H1 (cell line): ENCODE measurements at regions not wholly inside any gene's neighbourhood (a gene's known extent, or its start where the extent isn't known, plus 50 kb on each side); places are given as distances from the start of the nearest gene placed in this dataset.

Experiments used
- CTCF ChIA-PET: fragments of 300-600 bp; sonication (Branson Sonifier 250); formaldehyde crosslinking; loops from one replicate; lab custom pipeline; 2021; ENCODE audit not compliant: partially characterized antibody; lab: Charles Lee
- POLR2A ChIA-PET: fragments of 300-600 bp; sonication (Branson Sonifier 250); formaldehyde crosslinking; loops from one replicate; lab custom pipeline; 2021; ENCODE audit warnings: inconsistent platforms; ENCODE audit not compliant: partially characterized antibody; lab: Charles Lee
- DNase-seq, 2 experiments: peaks; one replicate each; pipeline versions ENCODE4 v3.0.0 to v3.0.0-alpha.2; 2010 to 2022; ENCODE audit warnings: low spot score in 2 of 2, low read depth in 1 of 2, mixed read lengths in 1 of 2
- FAIRE-seq: peaks from 2 replicates; lab custom pipeline; 2011; peaks lifted over from hg19 to GRCh38; lab: Jason Lieb, UNC
- H2AFZ ChIP-seq: 2 replicates; pipeline ENCODE4 v1.8.1; 2012; ENCODE audit warnings: low read length, inconsistent platforms
- H2AK5ac ChIP-seq: 2 replicates; pipeline ENCODE4 v1.6.1; 2013; ENCODE audit warnings: low read depth, low read length
- H2BK120ac ChIP-seq: replicated peaks from 2 replicates; pipeline ENCODE3; 2013; ENCODE audit warnings: low read depth, low read length, inconsistent platforms
- H2BK12ac ChIP-seq: 2 replicates; pipeline ENCODE4 v1.6.1; 2013; ENCODE audit warnings: low read depth, low read length
- H2BK15ac ChIP-seq: 2 replicates; pipeline ENCODE4 v1.6.1; 2013; ENCODE audit warnings: low read length
- H2BK20ac ChIP-seq: 2 replicates; pipeline ENCODE4 v1.6.1; 2013; ENCODE audit warnings: low read length
- H2BK5ac ChIP-seq: 2 replicates; pipeline ENCODE4 v1.6.1; 2013; ENCODE audit warnings: low read depth, low read length
- H3K14ac ChIP-seq: 2 replicates; pipeline ENCODE4 v1.6.1; 2013; ENCODE audit warnings: inconsistent platforms; ENCODE audit not compliant: insufficient read length
- H3K18ac ChIP-seq: 2 replicates; pipeline ENCODE4 v1.6.1; 2013; ENCODE audit warnings: low read length; ENCODE audit errors: extremely low read depth
- H3K23ac ChIP-seq: 2 replicates; pipeline ENCODE4 v1.6.1; 2013; ENCODE audit warnings: inconsistent platforms; ENCODE audit not compliant: insufficient read length
- H3K23me2 ChIP-seq: 2 replicates; pipeline ENCODE4 v1.6.1; 2013; ENCODE audit warnings: low read depth, low read length
- H3K27ac ChIP-seq: 2 replicates; pipeline ENCODE4 v1.6.1; 2011; ENCODE audit warnings: low read depth, low read length, inconsistent platforms
- H3K27me3 ChIP-seq, 4 experiments: replicated peaks in 1 of 4; 1 replicate in 1 of 4; 2 replicates in 3 of 4; pipeline versions ENCODE4 v1.6.1 to v1.8.1; 2011 to 2013; ENCODE audit warnings: low read length in 3 of 4, mild to moderate bottlenecking in 3 of 4, inconsistent platforms in 2 of 4, mixed read lengths in 2 of 4, moderate library complexity in 1 of 4; ENCODE audit not compliant: control insufficient read depth in 3 of 4, insufficient read depth in 3 of 4; ENCODE audit errors: extremely low read depth in 1 of 4
- H3K36me3 ChIP-seq, 4 experiments: 2 replicates each; pipeline versions ENCODE4 v1.6.1 to v1.8.1; 2011 to 2013; ENCODE audit warnings: mild to moderate bottlenecking in 4 of 4, low read length in 3 of 4, moderate library complexity in 2 of 4, control low read depth in 1 of 4, inconsistent platforms in 1 of 4; ENCODE audit not compliant: insufficient read depth in 4 of 4, control insufficient read depth in 2 of 4
- H3K4ac ChIP-seq: replicated peaks from 2 replicates; pipeline ENCODE3; 2013; ENCODE audit warnings: low read length, low read depth, mixed read lengths, inconsistent platforms; ENCODE audit not compliant: insufficient read length
- H3K4me1 ChIP-seq, 4 experiments: replicated peaks in 1 of 4; 1 replicate in 1 of 4; 2 replicates in 3 of 4; pipeline versions ENCODE4 v1.6.1 to v1.8.1; 2011 to 2013; ENCODE audit warnings: low read length in 3 of 4, inconsistent platforms in 2 of 4, mixed read lengths in 1 of 4; ENCODE audit not compliant: insufficient read depth in 4 of 4, control insufficient read depth in 3 of 4
- H3K4me2 ChIP-seq, 2 experiments: 2 replicates each; pipeline versions ENCODE4 v1.6.1 to v1.8.1; 2011 to 2013; ENCODE audit warnings: low read depth in 2 of 2, low read length in 2 of 2, control low read depth in 1 of 2, inconsistent platforms in 1 of 2, mild to moderate bottlenecking in 1 of 2; ENCODE audit not compliant: insufficient read depth in 1 of 2
- H3K4me3 ChIP-seq, 4 experiments: fragments of 200-600, 300-600 bp in 1 of 4; sonication (generic), shearing (Covaris generic), sonication (Bioruptor Twin) in 1 of 4; 2 replicates each; pipeline versions ENCODE4 v1.5.1 to v1.8.1; 2011 to 2016; ENCODE audit warnings: low read length in 4 of 4, low read depth in 3 of 4, control low read depth in 2 of 4, inconsistent platforms in 2 of 4, mild to moderate bottlenecking in 2 of 4, mixed read lengths in 1 of 4, moderate library complexity in 1 of 4; ENCODE audit not compliant: insufficient read depth in 2 of 4; ENCODE audit errors: extremely low read depth in 1 of 4
- H3K56ac ChIP-seq: replicated peaks from 2 replicates; pipeline ENCODE3; 2013; ENCODE audit warnings: low read depth, mild to moderate bottlenecking, mixed read lengths, low read length, inconsistent platforms; ENCODE audit not compliant: insufficient read length
- H3K79me1 ChIP-seq: 2 replicates; pipeline ENCODE4 v1.6.1; 2013; ENCODE audit warnings: low read depth, low read length, control low read depth
- H3K79me2 ChIP-seq, 2 experiments: 2 replicates each; pipeline versions ENCODE4 v1.6.1 to v1.8.1; 2012 to 2013; ENCODE audit warnings: low read length in 2 of 2, mild to moderate bottlenecking in 2 of 2, inconsistent platforms in 1 of 2; ENCODE audit not compliant: insufficient read depth in 2 of 2, control insufficient read depth in 1 of 2
- H3K9ac ChIP-seq, 4 experiments: replicated peaks in 1 of 4; 1 replicate in 1 of 4; 2 replicates in 3 of 4; pipeline versions ENCODE4 v1.6.1 to v1.8.1; 2011 to 2013; ENCODE audit warnings: low read depth in 3 of 4, low read length in 3 of 4, control low read depth in 2 of 4, mild to moderate bottlenecking in 2 of 4, moderate library complexity in 2 of 4, inconsistent platforms in 1 of 4; ENCODE audit errors: extremely low read depth in 1 of 4
- H3K9me3 ChIP-seq, 2 experiments: 2 replicates each; pipeline versions ENCODE4 v1.6.1 to v1.8.1; 2012 to 2013; ENCODE audit warnings: mild to moderate bottlenecking in 2 of 2, moderate library complexity in 2 of 2, control low read depth in 1 of 2, inconsistent platforms in 1 of 2, low read depth in 1 of 2, low read length in 1 of 2, mixed read lengths in 1 of 2; ENCODE audit not compliant: insufficient read depth in 2 of 2
- H4K20me1 ChIP-seq, 2 experiments: replicated peaks in 1 of 2; 2 replicates each; pipeline versions ENCODE3 to v1.8.1; 2011 to 2013; ENCODE audit warnings: inconsistent platforms in 2 of 2, low read length in 2 of 2, mild to moderate bottlenecking in 1 of 2; ENCODE audit not compliant: insufficient read depth in 2 of 2, control insufficient read depth in 1 of 2
- H4K5ac ChIP-seq: 2 replicates; pipeline ENCODE4 v1.6.1; 2013; ENCODE audit warnings: low read length, low read depth, mixed read lengths, inconsistent platforms; ENCODE audit not compliant: insufficient read length
- H4K8ac ChIP-seq: 2 replicates; pipeline ENCODE4 v1.8.0; 2013; ENCODE audit warnings: mild to moderate bottlenecking, moderate library complexity, low read length, inconsistent platforms; ENCODE audit not compliant: insufficient read depth; ENCODE audit errors: extremely low read depth
- H4K91ac ChIP-seq: replicated peaks from 2 replicates; pipeline ENCODE3; 2013; ENCODE audit warnings: low read length, mixed read lengths, inconsistent platforms; ENCODE audit not compliant: insufficient read length
- CBX5 ChIP-seq: fragments of 300-800, 300-1000 bp; sonication (generic); IDR thresholded peaks from 2 replicates; pipeline ENCODE4 v1.7.1; 2016; ENCODE audit warnings: antibody characterized with exemption, low read length, low read depth
- CEBPB ChIP-seq: IDR thresholded peaks from 2 replicates; pipeline ENCODE4 v1.6.1; 2012; ENCODE audit warnings: low read depth, low read length
- CHD2 ChIP-seq: IDR thresholded peaks from 2 replicates; pipeline ENCODE4 v1.6.1; 2012; ENCODE audit warnings: low read length, improper control_type of control experiment
- CTBP2 ChIP-seq: IDR thresholded peaks from 2 replicates; pipeline ENCODE4 v1.7.0; 2011; ENCODE audit warnings: borderline replicate concordance, mild to moderate bottlenecking, moderate library complexity, mixed read lengths, low read length; ENCODE audit not compliant: insufficient read depth, insufficient read length
- E2F6 ChIP-seq: IDR thresholded peaks from 2 replicates; pipeline ENCODE4 v1.6.1; 2012; ENCODE audit warnings: inconsistent platforms
- EZH2 ChIP-seq: fragments of 200-600 bp; sonication (generic); IDR thresholded peaks from 2 replicates; pipeline ENCODE4 v1.7.1; 2012; ENCODE audit warnings: low read depth, mild to moderate bottlenecking, moderate library complexity, low read length, inconsistent platforms; ENCODE audit not compliant: severe bottlenecking
- HDAC6 ChIP-seq: IDR thresholded peaks from one replicate; pipeline ENCODE4 v1.7.1; 2012; ENCODE audit warnings: low read depth, mild to moderate bottlenecking, inconsistent platforms, low read length, moderate library complexity
- JUN ChIP-seq: IDR thresholded peaks from 2 replicates; pipeline ENCODE4 v1.6.1; 2011; ENCODE audit warnings: low read depth, mild to moderate bottlenecking, improper control_type of control experiment, low read length
- KDM4A ChIP-seq: IDR thresholded peaks from one replicate; pipeline ENCODE4 v1.7.1; 2012; ENCODE audit warnings: low read depth, mild to moderate bottlenecking, moderate library complexity, low read length, inconsistent platforms; ENCODE audit not compliant: severe bottlenecking
- NRF1 ChIP-seq: IDR thresholded peaks from 2 replicates; pipeline ENCODE4 v1.6.1; 2011; ENCODE audit warnings: mild to moderate bottlenecking, low read depth, low read length, improper control_type of control experiment
- POU5F1 ChIP-seq: IDR thresholded peaks from 2 replicates; pipeline ENCODE4 v1.6.1; 2011; ENCODE audit warnings: low read depth, mild to moderate bottlenecking, low read length, moderate library complexity
- RXRA ChIP-seq: IDR thresholded peaks from 2 replicates; pipeline ENCODE4 v1.6.1; 2011; ENCODE audit warnings: low read depth, mild to moderate bottlenecking, low read length, moderate library complexity; ENCODE audit not compliant: insufficient read depth
- SP1 ChIP-seq: IDR thresholded peaks from 2 replicates; pipeline ENCODE4 v1.6.1; 2011; ENCODE audit warnings: low read depth, low read length
- TAF7 ChIP-seq: optimal IDR thresholded peaks from 2 replicates; pipeline ENCODE3; 2011; ENCODE audit warnings: low read depth, mild to moderate bottlenecking, inconsistent platforms, low read length, moderate library complexity, borderline replicate concordance
- ZNF274 ChIP-seq: IDR thresholded peaks from 2 replicates; pipeline ENCODE4 v1.7.0; 2012; ENCODE audit warnings: low read length, borderline replicate concordance; ENCODE audit errors: extremely low read depth
- WGBS, 2 experiments: shearing (Covaris generic) in 1 of 2; methylation state at CpG; one replicate each; pipeline versions ENCODE4 v1.1.6 to v1.1.7; 2013 to 2015; ENCODE audit warnings: low lambda C conversion rate in 2 of 2, mixed read lengths in 2 of 2, inconsistent platforms in 1 of 2, low coverage in 1 of 2, missing lambda C conversion rate in 1 of 2; ENCODE audit not compliant: insufficient replicate concordance in 2 of 2, insufficient coverage in 1 of 2, insufficient read length in 1 of 2; ENCODE audit errors: extremely low coverage in 1 of 2, missing lambda C conversion rate in 1 of 2; 5-methylcytosine and 5-hydroxymethylcytosine counted together

GRCh38 chr2:230648356-230648755, 64.3 kb upstream of the CAB39 start:
- CTCF ChIA-PET = interaction anchor here (1.0 to 1.2 kb wide), 3 partner anchors 9 to 161 kb away, joined by 3 to 6 read pairs (median 3); no protein-coding TSS in a partner anchor
- H3K4me1 ChIP-seq = no peaks in the 10 kb centered on the region
- H2BK15ac ChIP-seq = no peak overlapping the region
- H2BK12ac ChIP-seq = no peak overlapping the region
- H3K9me3 ChIP-seq = no peaks in the 10 kb centered on the region
- H3K27me3 ChIP-seq = no peaks in the 10 kb centered on the region
- H3K14ac ChIP-seq = no peak overlapping the region
- H3K36me3 ChIP-seq = no peaks in the 10 kb centered on the region
- no peak overlapping the region for H4K8ac ChIP-seq
- no peaks in the 10 kb centered on the region for H4K20me1 ChIP-seq
- no peak overlapping the region for H4K91ac ChIP-seq
- no peaks in the 10 kb centered on the region for H3K79me2 ChIP-seq
- H3K4me3 ChIP-seq = no peak overlapping the region
- no peak overlapping the region for H2AFZ ChIP-seq
- FAIRE-seq (no peak), DNase-seq (no peak)
- H4K5ac ChIP-seq = no peak overlapping the region
- H3K27ac ChIP-seq = no peak overlapping the region
- no peak overlapping the region for H2BK20ac ChIP-seq
- H3K23ac ChIP-seq = no peak overlapping the region
- WGBS, 2 experiments = 95% methylated on average over 8 of the region's 8 CpGs; no CpG with 5 or more reads in 1 of the 2 experiments
- H3K23me2 ChIP-seq = no peaks in the 10 kb centered on the region
- H3K4ac ChIP-seq = no peak overlapping the region
- no peak overlapping the region for H3K18ac ChIP-seq
- H2BK120ac ChIP-seq = no peak overlapping the region
- H3K56ac ChIP-seq = no peak overlapping the region
- H3K79me1 ChIP-seq = no peaks in the 10 kb centered on the region
- no peak overlapping the region for H2BK5ac ChIP-seq
- no peak overlapping the region for H3K4me2 ChIP-seq
- POLR2A ChIA-PET = no interaction called here
- no peak overlapping the region for H3K9ac ChIP-seq
- no peak overlapping the region for H2AK5ac ChIP-seq
- TF ChIP-seq JUN (no peak), CTBP2 (no peak), NRF1 (no peak), HDAC6 (no peak), CBX5 (no peak), EZH2 (no peak), SP1 (no peak), CHD2 (no peak), POU5F1 (no peak), RXRA (no peak), ZNF274 (no peak), CEBPB (no peak), E2F6 (no peak), KDM4A (no peak), TAF7 (no peak)
